ENCODE measurements at regions not wholly inside any gene's neighbourhood (a gene's known extent, or its start where the extent isn't known, plus 50 kb on each side); places are given as distances from the start of the nearest gene placed in this dataset.

DNA sequence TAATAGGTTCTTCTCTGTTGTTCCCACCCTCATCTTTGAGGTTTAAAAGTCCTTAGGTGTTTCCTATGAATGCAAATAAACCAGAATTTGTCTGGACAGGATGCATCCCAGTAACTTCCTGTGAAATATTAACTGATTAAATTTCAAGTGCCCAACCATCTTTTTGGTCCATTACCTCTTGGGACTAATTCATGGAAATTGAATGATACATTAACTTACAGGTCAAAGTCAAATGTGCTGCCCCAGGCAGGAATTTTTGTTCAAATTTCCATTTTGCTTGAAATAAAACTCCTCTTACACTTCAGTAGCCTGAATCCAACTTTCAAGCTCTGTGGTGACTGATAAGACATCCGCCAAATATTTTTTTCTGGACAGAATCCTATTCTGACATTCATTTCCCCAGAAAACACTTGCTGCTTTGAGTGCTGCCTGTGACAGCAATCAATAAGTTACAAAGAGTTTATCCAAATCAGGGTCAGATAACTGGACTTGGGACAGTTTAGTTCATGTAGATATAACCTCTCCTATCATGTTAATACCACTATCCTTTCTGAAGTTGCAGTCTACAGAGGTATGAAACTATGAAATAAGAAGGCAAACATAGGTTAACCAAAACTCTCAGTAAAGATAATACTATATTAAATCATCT lies 383.5 kb downstream of the POM121L12 start:
- TF ChIP-seq Cebpa-rat (IDR thresholded peaks at IDR 0.05): no peak
- no peaks in the 10 kb centered on the region for H3K27me3 ChIP-seq
- no peak overlapping the region for H3K9ac ChIP-seq

DNA sequence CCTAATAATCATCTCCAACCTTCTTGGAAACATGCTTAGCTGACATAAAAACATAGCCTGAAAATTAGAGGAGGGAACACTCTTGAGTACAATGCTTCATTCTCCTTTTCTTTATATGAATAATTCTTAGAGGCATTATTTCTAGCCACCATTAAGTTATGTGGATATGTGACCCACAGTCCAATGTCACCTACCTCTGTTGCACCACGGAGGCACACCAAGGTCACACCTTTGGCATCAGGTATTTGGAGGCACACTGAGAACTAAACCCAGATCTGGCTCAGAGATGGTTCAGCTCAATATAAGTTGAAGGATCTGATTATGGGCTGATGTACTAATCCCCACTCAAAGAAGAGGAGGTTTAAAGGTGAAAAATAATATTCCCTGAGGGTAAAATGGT lies 385.1 kb downstream of the POM121L12 start:
- Histone ChIP-seq H3K4me2 (no peak overlapping the region), H3K4me1 (no peaks in the 10 kb centered on the region), H3K9me3 (replicated peaks in 1 of 11) (0 out of 22 replicates have a peak, but pooled peaks cover 0 to 6% (median 0%) of the 10 kb centered on the region in 11 experiments), H3K27ac (no peak overlapping the region), H3K9ac (no peak overlapping the region), H3K27me3 (no peaks in the 10 kb centered on the region), H3K36me3 (no peaks in the 10 kb centered on the region), H4K20me1 (no peaks in the 10 kb centered on the region; a peak in 1 of 22 replicates), H3K4me3 (no peak overlapping the region)
- TF ChIP-seq Cebpa-rat (IDR thresholded peaks at IDR 0.05): no peak

More for the DNA sequence above, 383.5 kb downstream of the POM121L12 start:
- H4K20me1 ChIP-seq: no peaks in the 10 kb centered on the region; a peak in 1 of 22 replicates
- H3K4me1 ChIP-seq: no peaks in the 10 kb centered on the region
- H3K4me3 ChIP-seq: no peak overlapping the region
- H3K9me3 ChIP-seq (replicated peaks in 1 of 11): 0 out of 22 replicates have a peak, but pooled peaks cover 0 to 6% (median 0%) of the 10 kb centered on the region in 11 experiments
- no peak overlapping the region for H3K27ac ChIP-seq
- H3K4me2 ChIP-seq: no peak overlapping the region
- H3K36me3 ChIP-seq: no peaks in the 10 kb centered on the region

DNA sequence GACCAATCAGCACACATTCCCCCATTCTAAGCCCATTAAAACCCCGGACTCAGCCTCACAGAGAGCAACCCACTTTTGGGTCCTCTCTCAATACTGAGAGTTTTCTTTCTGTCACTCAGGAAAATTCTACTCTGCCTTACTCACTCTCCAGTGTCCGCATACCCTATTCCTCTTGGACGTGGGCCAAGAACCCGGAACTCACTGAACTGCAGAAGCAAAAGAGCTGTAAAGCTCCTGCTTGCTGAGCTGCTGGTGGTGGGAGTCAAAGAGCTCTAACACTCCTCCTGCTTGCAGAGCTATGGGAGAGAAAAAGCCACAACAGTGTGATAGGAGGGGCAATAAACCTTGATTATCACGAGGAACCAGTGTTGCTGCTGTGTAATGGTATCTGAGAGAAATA lies 386.9 kb downstream of the POM121L12 start:
- no peaks in the 10 kb centered on the region for H3K4me1 ChIP-seq

DNA sequence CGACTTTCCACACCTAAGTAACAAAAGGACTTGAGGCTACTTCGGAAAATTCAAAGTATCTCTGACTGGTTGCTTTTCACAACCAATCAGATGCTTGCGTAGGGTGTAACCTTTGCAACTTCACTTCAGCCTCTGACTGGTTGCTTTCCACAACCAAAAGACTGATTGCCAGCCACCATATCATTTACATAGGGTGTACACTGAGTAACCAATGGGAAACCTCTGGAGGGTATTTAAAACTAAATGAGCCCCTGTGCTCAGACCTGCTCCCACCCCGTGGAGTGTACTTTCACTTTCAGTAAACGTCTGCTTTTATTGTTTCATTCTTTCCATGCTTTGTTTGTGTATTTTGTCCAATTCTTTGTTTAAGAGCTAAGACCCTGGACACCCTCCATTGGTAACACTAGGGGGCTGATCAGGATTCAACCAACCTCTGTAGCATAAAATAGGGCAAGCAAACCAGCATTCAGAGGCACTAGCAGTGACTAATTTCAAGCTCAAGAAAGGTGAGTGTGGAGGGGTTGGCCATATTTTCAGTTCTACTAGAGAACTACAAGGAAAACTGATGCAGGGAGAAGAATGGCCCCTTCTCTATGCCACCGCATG lies 390.8 kb downstream of the POM121L12 start:
- Histone ChIP-seq H3K27ac (no peak overlapping the region), H3K4me2 (peak overlapping the region in 5 of 11 experiments; percentile 16 to 33 (median 21); a peak in 7 of 22 replicates), H3K36me3 (no peaks in the 10 kb centered on the region), H4K20me1 (no peaks in the 10 kb centered on the region), H3K9ac (no peak overlapping the region), H3K4me3 (no peak overlapping the region), H3K9me3 (replicated peaks in 1 of 11) (no peaks in the 10 kb centered on the region), H3K27me3 (no peaks in the 10 kb centered on the region), H3K4me1 (no peaks in the 10 kb centered on the region)
- TF ChIP-seq Cebpa-rat (IDR thresholded peaks at IDR 0.05): no peak

More for the DNA sequence above, 386.9 kb downstream of the POM121L12 start:
- H3K9me3 ChIP-seq (replicated peaks in 1 of 11): 0 out of 22 replicates have a peak, but pooled peaks cover 0 to 6% (median 0%) of the 10 kb centered on the region in 11 experiments
- no peaks in the 10 kb centered on the region for H3K27me3 ChIP-seq
- H4K20me1 ChIP-seq: no peaks in the 10 kb centered on the region; a peak in 1 of 22 replicates
- H3K4me3 ChIP-seq: no peak overlapping the region
- no peak for TF ChIP-seq Cebpa-rat (IDR thresholded peaks at IDR 0.05)
- no peak overlapping the region for H3K4me2 ChIP-seq
- no peaks in the 10 kb centered on the region for H3K36me3 ChIP-seq
- no peak overlapping the region for H3K9ac ChIP-seq
- H3K27ac ChIP-seq: no peak overlapping the region

DNA sequence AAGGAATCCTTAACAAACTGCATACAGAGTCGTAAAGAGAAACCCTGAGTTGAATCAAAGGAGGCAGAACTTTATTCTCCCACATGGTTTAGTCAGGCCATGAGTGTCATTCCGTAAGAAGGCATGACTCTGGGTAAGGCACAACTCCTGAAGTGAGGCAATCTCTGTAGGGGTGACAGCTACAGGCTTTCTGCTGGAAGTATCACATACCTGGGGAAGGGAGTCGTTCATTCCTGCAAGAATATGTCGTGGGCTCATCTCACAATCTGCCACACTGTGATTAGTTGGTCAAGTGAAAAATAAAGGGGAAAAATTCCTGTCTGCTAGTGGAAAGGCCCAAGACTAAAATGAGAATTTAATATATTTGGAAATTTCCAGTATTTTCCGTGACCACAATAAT lies 392.6 kb downstream of the POM121L12 start:
- H3K4me2 ChIP-seq: no peak overlapping the region
- no peaks in the 10 kb centered on the region for H3K36me3 ChIP-seq
- H3K27me3 ChIP-seq: no peaks in the 10 kb centered on the region
- no peaks in the 10 kb centered on the region for H3K4me1 ChIP-seq
- no peak for TF ChIP-seq Cebpa-rat (IDR thresholded peaks at IDR 0.05)
- H3K4me3 ChIP-seq: no peak overlapping the region
- H4K20me1 ChIP-seq: no peaks in the 10 kb centered on the region
- no peaks in the 10 kb centered on the region for H3K9me3 ChIP-seq (replicated peaks in 1 of 11)
- no peak overlapping the region for H3K9ac ChIP-seq
- no peak overlapping the region for H3K27ac ChIP-seq

DNA sequence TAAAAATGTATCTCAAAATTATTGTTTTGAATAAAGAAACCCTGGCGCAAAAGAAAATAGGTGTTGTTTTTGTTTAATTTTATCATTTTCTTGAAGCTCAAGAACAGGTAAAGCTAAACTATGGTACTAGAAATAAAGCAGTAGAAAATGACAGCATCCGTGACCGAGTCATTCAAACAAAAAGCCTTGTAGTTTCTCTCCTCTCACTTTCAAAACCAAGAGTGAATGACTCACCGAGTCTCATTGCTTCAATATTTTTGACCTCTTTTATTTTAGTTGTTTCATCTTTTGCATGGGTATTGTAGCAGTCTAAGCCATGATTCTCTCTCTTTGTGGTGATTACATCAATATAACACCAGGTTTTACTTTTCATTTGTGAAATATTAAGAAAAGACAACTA lies 396.5 kb downstream of the POM121L12 start:
- Histone ChIP-seq H3K36me3 (no peaks in the 10 kb centered on the region), H3K4me2 (no peak overlapping the region), H3K27ac (no peak overlapping the region), H4K20me1 (no peaks in the 10 kb centered on the region), H3K27me3 (no peaks in the 10 kb centered on the region), H3K4me3 (no peak overlapping the region), H3K9me3 (replicated peaks in 1 of 11) (no peaks in the 10 kb centered on the region), H3K9ac (no peak overlapping the region), H3K4me1 (peaks cover 0 to 8% (median 0%) of the 10 kb centered on the region in 10 experiments; a peak in 2 of 20 replicates)
- TF ChIP-seq Cebpa-rat (IDR thresholded peaks at IDR 0.05): no peak

DNA sequence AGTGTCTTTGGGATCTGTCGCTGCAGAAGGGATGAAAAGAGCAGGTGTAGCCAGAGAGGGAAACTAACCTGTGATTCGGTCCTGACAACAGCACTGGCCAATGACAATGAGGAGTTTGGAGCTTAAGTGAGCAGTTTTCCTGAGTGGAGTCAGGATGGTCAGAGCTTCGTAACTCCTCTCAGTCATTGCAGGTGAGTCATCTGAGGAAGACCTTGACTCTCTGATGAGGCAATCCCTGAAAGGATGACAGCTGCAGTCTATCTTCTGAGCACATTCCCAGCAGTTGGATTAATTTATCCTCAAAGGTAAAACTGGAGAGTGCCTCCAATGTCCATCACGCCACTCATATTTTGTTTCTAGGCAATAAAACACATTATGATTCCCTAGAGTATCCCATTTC lies 401.9 kb downstream of the POM121L12 start:
- no peaks in the 10 kb centered on the region for H3K9me3 ChIP-seq (replicated peaks in 1 of 11)
- no peaks in the 10 kb centered on the region for H4K20me1 ChIP-seq
- no peaks in the 10 kb centered on the region for H3K27me3 ChIP-seq
- peaks cover 0 to 13% (median 0%) of the 10 kb centered on the region in 10 experiments; a peak in 2 of 20 replicates for H3K4me1 ChIP-seq
- no peak for TF ChIP-seq Cebpa-rat (IDR thresholded peaks at IDR 0.05)
- no peaks in the 10 kb centered on the region for H3K36me3 ChIP-seq
- no peak overlapping the region for H3K4me2 ChIP-seq
- H3K4me3 ChIP-seq: no peak overlapping the region
- H3K9ac ChIP-seq: no peak overlapping the region
- no peak overlapping the region for H3K27ac ChIP-seq

DNA sequence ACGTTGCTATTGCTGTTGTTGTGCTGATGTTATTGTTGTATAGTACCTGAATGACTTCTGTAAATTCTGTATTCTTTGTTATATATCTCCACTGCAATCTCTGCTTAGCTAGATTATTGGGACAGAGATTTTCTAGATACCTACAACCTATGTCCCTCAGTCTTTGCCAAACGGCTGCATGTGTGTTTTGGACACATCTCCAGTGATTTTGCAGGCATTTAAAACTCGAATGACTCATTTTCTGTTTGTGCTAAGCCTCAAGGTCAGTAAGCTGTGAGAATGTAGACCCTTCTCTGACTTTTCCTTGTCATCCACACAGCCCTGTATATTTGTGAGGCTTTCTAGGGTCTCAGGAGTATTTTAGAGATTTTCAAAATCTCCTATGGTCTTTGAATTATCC lies 410.7 kb downstream of the POM121L12 start:
- Histone ChIP-seq H4K20me1 (no peaks in the 10 kb centered on the region), H3K36me3 (no peaks in the 10 kb centered on the region), H3K4me1 (no peaks in the 10 kb centered on the region), H3K4me3 (no peak overlapping the region), H3K9ac (no peak overlapping the region), H3K9me3 (replicated peaks in 1 of 11) (no peaks in the 10 kb centered on the region), H3K27me3 (no peaks in the 10 kb centered on the region), H3K27ac (no peak overlapping the region), H3K4me2 (no peak overlapping the region)
- no peak for TF ChIP-seq Cebpa-rat (IDR thresholded peaks at IDR 0.05)

DNA sequence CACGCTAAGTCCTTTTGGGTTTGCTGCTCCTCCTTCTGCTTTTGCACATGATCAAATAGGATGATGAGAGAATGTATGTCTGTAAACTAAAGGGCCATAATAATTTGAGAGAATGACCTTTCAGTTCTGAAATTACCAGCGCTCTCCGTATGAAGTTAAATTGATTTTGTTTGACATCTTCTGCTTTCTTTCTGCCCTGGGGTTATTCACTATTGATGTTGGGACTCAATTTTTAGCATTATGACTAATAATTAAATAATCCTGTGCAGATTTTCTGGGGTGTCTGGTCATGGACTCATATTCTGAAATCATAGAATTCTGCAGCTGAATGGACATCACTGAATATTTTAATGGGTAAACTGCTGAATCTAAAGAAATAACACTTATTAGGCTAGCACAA lies 423.2 kb downstream of the POM121L12 start:
- Histone ChIP-seq H3K27me3 (no peaks in the 10 kb centered on the region), H3K4me3 (no peak overlapping the region), H3K4me1 (no peaks in the 10 kb centered on the region), H4K20me1 (no peaks in the 10 kb centered on the region), H3K36me3 (no peaks in the 10 kb centered on the region), H3K9ac (no peak overlapping the region), H3K4me2 (no peak overlapping the region), H3K9me3 (replicated peaks in 1 of 11) (no peaks in the 10 kb centered on the region), H3K27ac (no peak overlapping the region)
- no peak for TF ChIP-seq Cebpa-rat (IDR thresholded peaks at IDR 0.05)

DNA sequence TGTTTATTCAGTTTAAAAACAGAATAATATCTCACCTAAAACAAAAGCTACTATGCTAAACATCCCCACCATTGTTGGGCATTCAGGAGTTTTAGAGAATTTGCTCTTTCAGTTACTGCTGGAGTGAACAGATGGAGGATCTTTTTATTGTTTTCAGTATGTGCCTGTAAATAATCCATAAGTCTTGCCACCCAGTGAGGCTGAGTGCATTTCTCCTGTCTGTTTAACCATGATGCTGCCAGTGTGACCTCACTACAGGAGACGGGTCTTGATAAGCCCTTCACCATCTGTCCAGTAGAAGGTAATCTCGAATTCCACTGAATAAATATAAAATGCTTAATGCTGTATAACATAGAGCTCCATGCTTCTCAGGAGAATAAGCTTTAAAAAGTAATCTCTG lies 430.9 kb downstream of the POM121L12 start:
- H3K27ac ChIP-seq: no peak overlapping the region
- peaks cover 0 to 6% (median 0%) of the 10 kb centered on the region in 11 experiments; a peak in 1 of 22 replicates for H3K9me3 ChIP-seq (replicated peaks in 1 of 11)
- H3K4me2 ChIP-seq: no peak overlapping the region
- TF ChIP-seq Cebpa-rat (IDR thresholded peaks at IDR 0.05): no peak
- no peaks in the 10 kb centered on the region for H4K20me1 ChIP-seq
- H3K9ac ChIP-seq: no peak overlapping the region
- no peaks in the 10 kb centered on the region for H3K36me3 ChIP-seq
- no peaks in the 10 kb centered on the region for H3K4me1 ChIP-seq
- no peak overlapping the region for H3K4me3 ChIP-seq
- no peaks in the 10 kb centered on the region for H3K27me3 ChIP-seq

Measured in BLaER1 treated with 17β-estradiol and CSF1 and Interleukin-3, amounts not matched to agents 10 nM and 100 nM (cell line).